ENCODE measurements at regions not wholly inside any gene's neighbourhood (a gene's known extent, or its start where the extent isn't known, plus 50 kb on each side); places are given as distances from the start of the nearest gene placed in this dataset.
A peak's percentile ranks its signal among the peaks of the same experiment; 100 is the strongest.
"Not testable (repeated sequence)": the region's sequence is repeated elsewhere in the genome, so short reads cannot be mapped to it uniquely, and the experiment has no call there.

GRCh38 chr1:149635290-149635899, 51.7 kb downstream of the PPIAL4C start:
- POLR2A ChIA-PET (ENCODE audit: low non-redundant PET); H3K27ac ChIP-seq: not testable (repeated sequence)

GRCh38 chr1:149636286-149637122, 52.9 kb downstream of the PPIAL4C start:
- CTCF ChIA-PET; POLR2A ChIA-PET (ENCODE audit: low non-redundant PET): not testable (repeated sequence)
- peak; percentile 74 for DNase-seq (ENCODE audit: low spot score)
- peak overlapping the region; percentile 75 for H3K27ac ChIP-seq

More at GRCh38 chr1:149635290-149635899, 51.7 kb downstream of the PPIAL4C start:
- CTCF ChIA-PET; DNase-seq (ENCODE audit: low spot score): not testable (repeated sequence)

- H3K27ac ChIP-seq; DNase-seq (ENCODE audit: low spot score); POLR2A ChIA-PET (ENCODE audit: low non-redundant PET); CTCF ChIA-PET: not testable (repeated sequence)
Measured at GRCh38 chr1:149638481-149638880, 54.8 kb downstream of the PPIAL4C start.

- DNase-seq (ENCODE audit: low spot score); CTCF ChIA-PET; POLR2A ChIA-PET (ENCODE audit: low non-redundant PET); H3K27ac ChIP-seq: not testable (repeated sequence)
Measured at GRCh38 chr1:149638901-149639658, 55.4 kb downstream of the PPIAL4C start.

GRCh38 chr1:149641179-149641578, 57.5 kb downstream of the PPIAL4C start:
- DNase-seq (ENCODE audit: low spot score); CTCF ChIA-PET; POLR2A ChIA-PET (ENCODE audit: low non-redundant PET); H3K27ac ChIP-seq: not testable (repeated sequence)

GRCh38 chr1:149644818-149645217, 61.2 kb downstream of the PPIAL4C start:
- POLR2A ChIA-PET (ENCODE audit: low non-redundant PET); H3K27ac ChIP-seq; CTCF ChIA-PET; DNase-seq (ENCODE audit: low spot score): not testable (repeated sequence)

- POLR2A ChIA-PET (ENCODE audit: low non-redundant PET); H3K27ac ChIP-seq; DNase-seq (ENCODE audit: low spot score); CTCF ChIA-PET: not testable (repeated sequence)
Measured at GRCh38 chr1:149646360-149647017, 62.8 kb downstream of the PPIAL4C start.

- CTCF ChIA-PET; H3K27ac ChIP-seq; DNase-seq (ENCODE audit: low spot score); POLR2A ChIA-PET (ENCODE audit: low non-redundant PET): not testable (repeated sequence)
Measured at GRCh38 chr1:149647018-149647373, 63.3 kb downstream of the PPIAL4C start.

GRCh38 chr1:149657750-149658149, 74.1 kb downstream of the PPIAL4C start:
- DNase-seq (ENCODE audit: low spot score); POLR2A ChIA-PET (ENCODE audit: low non-redundant PET); H3K27ac ChIP-seq; CTCF ChIA-PET: not testable (repeated sequence)

- CTCF ChIA-PET; H3K27ac ChIP-seq; DNase-seq (ENCODE audit: low spot score); POLR2A ChIA-PET (ENCODE audit: low non-redundant PET): not testable (repeated sequence)
Measured at GRCh38 chr1:149658175-149658574, 74.5 kb downstream of the PPIAL4C start.

GRCh38 chr1:149664624-149665023, 81.0 kb downstream of the PPIAL4C start:
- CTCF ChIA-PET; H3K27ac ChIP-seq; POLR2A ChIA-PET (ENCODE audit: low non-redundant PET); DNase-seq (ENCODE audit: low spot score): not testable (repeated sequence)

GRCh38 chr1:149665033-149665432, 81.4 kb downstream of the PPIAL4C start:
- POLR2A ChIA-PET (ENCODE audit: low non-redundant PET); DNase-seq (ENCODE audit: low spot score); CTCF ChIA-PET; H3K27ac ChIP-seq: not testable (repeated sequence)

GRCh38 chr1:149665528-149665927, 81.9 kb downstream of the PPIAL4C start:
- DNase-seq (ENCODE audit: low spot score); POLR2A ChIA-PET (ENCODE audit: low non-redundant PET); CTCF ChIA-PET; H3K27ac ChIP-seq: not testable (repeated sequence)

GRCh38 chr1:149673231-149673909, 89.7 kb downstream of the PPIAL4C start:
- POLR2A ChIA-PET (ENCODE audit: low non-redundant PET); DNase-seq (ENCODE audit: low spot score); CTCF ChIA-PET; H3K27ac ChIP-seq: not testable (repeated sequence)

GRCh38 chr1:149674921-149675320, 91.3 kb downstream of the PPIAL4C start:
- CTCF ChIA-PET; DNase-seq (ENCODE audit: low spot score); POLR2A ChIA-PET (ENCODE audit: low non-redundant PET); H3K27ac ChIP-seq: not testable (repeated sequence)

GRCh38 chr1:149677359-149677758, 93.7 kb downstream of the PPIAL4C start:
- H3K27ac ChIP-seq; DNase-seq (ENCODE audit: low spot score); POLR2A ChIA-PET (ENCODE audit: low non-redundant PET); CTCF ChIA-PET: not testable (repeated sequence)

All from RWPE1 (cell line).